Ishikawa (cell line): ENCODE measurements at regions not wholly inside any gene's neighbourhood (a gene's known extent, or its start where the extent isn't known, plus 50 kb on each side); places are given as distances from the start of the nearest gene placed in this dataset.

ENCODE experiments used
- CEBPB ChIP-seq: IDR thresholded peaks from 2 replicates; pipeline ENCODE4 v1.6.1; 2012
- EP300 ChIP-seq: IDR thresholded peaks from 2 replicates; pipeline ENCODE4 v1.6.1; 2012; ENCODE audit warnings: borderline replicate concordance
- TEAD4 ChIP-seq: IDR thresholded peaks from 2 replicates; pipeline ENCODE4 v1.6.1; 2012
- TF ChIP-seq, protein P1 (sequence below): IDR thresholded peaks from 2 replicates; pipeline ENCODE4 v1.6.1; 2012
- TF ChIP-seq, protein P2 (sequence below): IDR thresholded peaks from 2 replicates; pipeline ENCODE4 v1.6.1; 2012

DNA sequence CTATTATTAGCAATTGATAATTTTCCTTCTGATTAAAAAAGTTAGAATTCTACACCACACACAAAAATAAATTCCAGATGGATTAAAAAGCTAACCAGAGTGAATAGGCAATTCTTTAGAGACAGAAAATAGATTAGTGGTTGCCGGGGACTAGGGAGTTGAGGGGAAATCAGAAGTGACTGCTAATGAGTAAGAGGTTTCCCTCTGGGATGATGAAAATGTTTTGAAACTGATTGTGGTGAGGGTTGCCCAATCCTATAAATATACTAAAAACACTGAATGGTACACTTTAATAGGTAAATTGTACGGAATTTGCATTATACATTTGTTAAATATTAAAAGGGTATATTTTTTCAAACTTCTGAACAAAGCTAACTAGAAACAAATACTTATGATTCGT lies 214.9 kb downstream of the GPAM start:
- TF ChIP-seq, protein P1, sequence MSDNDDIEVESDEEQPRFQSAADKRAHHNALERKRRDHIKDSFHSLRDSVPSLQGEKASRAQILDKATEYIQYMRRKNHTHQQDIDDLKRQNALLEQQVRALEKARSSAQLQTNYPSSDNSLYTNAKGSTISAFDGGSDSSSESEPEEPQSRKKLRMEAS: no peak
- TF ChIP-seq, protein P2, sequence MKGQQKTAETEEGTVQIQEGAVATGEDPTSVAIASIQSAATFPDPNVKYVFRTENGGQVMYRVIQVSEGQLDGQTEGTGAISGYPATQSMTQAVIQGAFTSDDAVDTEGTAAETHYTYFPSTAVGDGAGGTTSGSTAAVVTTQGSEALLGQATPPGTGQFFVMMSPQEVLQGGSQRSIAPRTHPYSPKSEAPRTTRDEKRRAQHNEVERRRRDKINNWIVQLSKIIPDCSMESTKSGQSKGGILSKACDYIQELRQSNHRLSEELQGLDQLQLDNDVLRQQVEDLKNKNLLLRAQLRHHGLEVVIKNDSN: no peak
- TF ChIP-seq CEBPB (no peak), TEAD4 (no peak), EP300 (no peak)
